ENCODE measurements at regions not wholly inside any gene's neighbourhood (a gene's known extent, or its start where the extent isn't known, plus 50 kb on each side); places are given as distances from the start of the nearest gene placed in this dataset.

DNA sequence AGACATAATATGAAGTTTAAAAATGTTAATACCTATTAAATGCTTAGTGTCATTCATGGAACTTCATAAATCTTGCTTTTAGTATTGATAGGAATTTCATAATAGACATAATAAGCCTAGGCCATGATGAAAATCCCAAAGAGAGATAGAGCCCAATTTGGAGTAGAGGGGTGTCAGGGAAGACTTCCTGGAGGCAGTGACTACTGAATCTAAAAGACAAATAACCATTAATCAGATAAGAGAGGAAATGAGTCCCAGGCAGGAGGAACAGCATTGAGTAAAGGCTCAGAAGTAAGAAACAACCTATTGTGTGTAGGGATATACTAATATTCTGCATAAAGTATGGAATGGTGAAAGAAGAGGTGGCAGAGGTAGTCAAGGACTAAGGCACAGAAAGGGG, 126.9 kb upstream of the MRPS22 start:
- TF ChIP-seq, protein P1, sequence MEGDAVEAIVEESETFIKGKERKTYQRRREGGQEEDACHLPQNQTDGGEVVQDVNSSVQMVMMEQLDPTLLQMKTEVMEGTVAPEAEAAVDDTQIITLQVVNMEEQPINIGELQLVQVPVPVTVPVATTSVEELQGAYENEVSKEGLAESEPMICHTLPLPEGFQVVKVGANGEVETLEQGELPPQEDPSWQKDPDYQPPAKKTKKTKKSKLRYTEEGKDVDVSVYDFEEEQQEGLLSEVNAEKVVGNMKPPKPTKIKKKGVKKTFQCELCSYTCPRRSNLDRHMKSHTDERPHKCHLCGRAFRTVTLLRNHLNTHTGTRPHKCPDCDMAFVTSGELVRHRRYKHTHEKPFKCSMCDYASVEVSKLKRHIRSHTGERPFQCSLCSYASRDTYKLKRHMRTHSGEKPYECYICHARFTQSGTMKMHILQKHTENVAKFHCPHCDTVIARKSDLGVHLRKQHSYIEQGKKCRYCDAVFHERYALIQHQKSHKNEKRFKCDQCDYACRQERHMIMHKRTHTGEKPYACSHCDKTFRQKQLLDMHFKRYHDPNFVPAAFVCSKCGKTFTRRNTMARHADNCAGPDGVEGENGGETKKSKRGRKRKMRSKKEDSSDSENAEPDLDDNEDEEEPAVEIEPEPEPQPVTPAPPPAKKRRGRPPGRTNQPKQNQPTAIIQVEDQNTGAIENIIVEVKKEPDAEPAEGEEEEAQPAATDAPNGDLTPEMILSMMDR (IDR thresholded peaks at IDR 0.05) = no peak
- TF ChIP-seq POLR2A (IDR thresholded peaks at IDR 0.05) = no peak
